ENCODE measurements at regions not wholly inside any gene's neighbourhood (a gene's known extent, or its start where the extent isn't known, plus 50 kb on each side); places are given as distances from the start of the nearest gene placed in this dataset.
"Not testable (repeated sequence)": the region's sequence is repeated elsewhere in the genome, so short reads cannot be mapped to it uniquely, and the experiment has no call there.

DNA sequence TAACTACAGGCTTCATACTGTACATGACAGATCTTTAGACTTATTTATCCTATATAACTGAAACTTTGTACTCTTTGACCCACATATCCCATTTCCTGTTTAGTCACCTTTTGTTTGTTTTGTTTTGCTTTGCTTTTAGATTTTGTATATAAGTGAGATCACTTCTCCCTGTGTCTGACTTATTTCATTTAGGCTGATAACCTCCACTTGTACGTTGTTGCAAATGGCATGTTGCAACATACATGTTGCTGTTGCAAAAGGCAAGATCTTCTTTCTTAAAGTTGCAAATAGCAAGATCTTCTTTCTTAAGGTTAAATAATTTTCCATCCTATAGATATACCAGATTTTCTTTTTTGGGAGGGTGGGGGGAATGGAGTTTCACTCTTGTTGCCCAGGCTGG lies 341.5 kb downstream of the OTUD1 start:
- H3K9me3 ChIP-seq = no peaks in the 10 kb centered on the region
- no peak overlapping the region for H3K4me3 ChIP-seq
- no peak for DNase-seq
- 52 to 66% methylated on average over 1 of the region's 1 CpG for WGBS, 2 donors
- TF ChIP-seq, protein P1, sequence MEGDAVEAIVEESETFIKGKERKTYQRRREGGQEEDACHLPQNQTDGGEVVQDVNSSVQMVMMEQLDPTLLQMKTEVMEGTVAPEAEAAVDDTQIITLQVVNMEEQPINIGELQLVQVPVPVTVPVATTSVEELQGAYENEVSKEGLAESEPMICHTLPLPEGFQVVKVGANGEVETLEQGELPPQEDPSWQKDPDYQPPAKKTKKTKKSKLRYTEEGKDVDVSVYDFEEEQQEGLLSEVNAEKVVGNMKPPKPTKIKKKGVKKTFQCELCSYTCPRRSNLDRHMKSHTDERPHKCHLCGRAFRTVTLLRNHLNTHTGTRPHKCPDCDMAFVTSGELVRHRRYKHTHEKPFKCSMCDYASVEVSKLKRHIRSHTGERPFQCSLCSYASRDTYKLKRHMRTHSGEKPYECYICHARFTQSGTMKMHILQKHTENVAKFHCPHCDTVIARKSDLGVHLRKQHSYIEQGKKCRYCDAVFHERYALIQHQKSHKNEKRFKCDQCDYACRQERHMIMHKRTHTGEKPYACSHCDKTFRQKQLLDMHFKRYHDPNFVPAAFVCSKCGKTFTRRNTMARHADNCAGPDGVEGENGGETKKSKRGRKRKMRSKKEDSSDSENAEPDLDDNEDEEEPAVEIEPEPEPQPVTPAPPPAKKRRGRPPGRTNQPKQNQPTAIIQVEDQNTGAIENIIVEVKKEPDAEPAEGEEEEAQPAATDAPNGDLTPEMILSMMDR (IDR thresholded peaks at IDR 0.05) = no peak
- no peaks in the 10 kb centered on the region for H3K4me1 ChIP-seq
- H3K36me3 ChIP-seq = no peaks in the 10 kb centered on the region
- ATAC-seq = no peak
- peaks cover 0 to 4% (median 0%) of the 10 kb centered on the region in 7 donors for H3K27me3 ChIP-seq
- intact Hi-C loops (cut with DNase I) = no loop called here
- H3K27ac ChIP-seq = no peak overlapping the region

DNA sequence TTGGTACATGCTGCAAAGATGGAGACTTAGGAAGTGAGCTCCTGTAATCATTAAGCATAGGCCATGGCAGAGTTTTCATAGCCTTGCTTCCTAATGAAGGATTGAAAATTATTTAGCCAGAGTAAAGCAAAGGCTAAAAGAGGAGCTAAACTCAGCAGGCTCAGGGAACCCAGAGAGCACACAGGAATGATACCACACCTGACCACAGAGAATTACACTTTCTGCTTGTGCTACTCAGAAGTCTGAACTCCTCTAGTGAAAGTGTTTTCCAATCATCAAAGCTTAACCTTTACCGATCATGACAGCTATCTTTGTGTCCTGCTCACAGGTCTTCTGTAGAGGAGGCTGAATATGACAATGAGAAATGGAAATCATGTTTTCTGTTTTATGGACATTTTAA lies 347.7 kb downstream of the OTUD1 start:
- Histone ChIP-seq H3K4me1 (no peaks in the 10 kb centered on the region), H3K4me3 (no peak overlapping the region), H3K27me3 (peaks cover 0 to 4% (median 0%) of the 10 kb centered on the region in 7 donors), H3K9me3 (no peaks in the 10 kb centered on the region), H3K27ac (no peak overlapping the region), H3K36me3 (no peaks in the 10 kb centered on the region)
- WGBS, 2 donors = 84 to 89% methylated on average over 1 of the region's 1 CpG
- DNase-seq = no peak
- TF ChIP-seq, protein P1 (IDR thresholded peaks at IDR 0.05) = no peak
- no peak for ATAC-seq
- intact Hi-C loops (cut with DNase I) = no loop called here

DNA sequence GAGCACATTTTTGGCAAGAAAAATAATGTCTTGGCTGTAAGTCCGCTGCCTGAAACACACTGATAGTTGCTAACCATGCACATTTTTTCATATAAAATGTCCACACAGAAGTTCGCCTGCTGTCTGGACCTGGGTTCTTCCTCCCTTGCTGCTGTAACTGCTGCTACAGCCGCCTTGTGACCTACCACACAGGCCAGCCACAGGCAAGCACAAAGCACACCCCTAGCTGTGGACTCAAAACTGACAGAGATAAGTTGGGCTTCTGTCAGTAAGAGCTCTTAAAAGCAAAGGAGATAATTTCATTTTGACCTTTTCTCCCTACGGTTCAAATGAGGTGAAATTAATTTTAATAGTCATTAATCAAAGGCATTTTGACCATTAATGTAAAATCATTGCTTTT lies 354.7 kb downstream of the OTUD1 start:
- Histone ChIP-seq H3K4me1 (no peaks in the 10 kb centered on the region), H3K9me3 (no peaks in the 10 kb centered on the region), H3K4me3 (no peak overlapping the region), H3K27ac (no peak overlapping the region), H3K36me3 (no peaks in the 10 kb centered on the region), H3K27me3 (no peaks in the 10 kb centered on the region)
- TF ChIP-seq, protein P1 (IDR thresholded peaks at IDR 0.05) = no peak
- ATAC-seq (peak in 2 of 8 donors; percentile 47 to 57), DNase-seq (no peak)
- WGBS, 2 donors = 47 to 53% methylated on average over 4 of the region's 4 CpGs
- intact Hi-C loops (cut with DNase I) = no loop called here

DNA sequence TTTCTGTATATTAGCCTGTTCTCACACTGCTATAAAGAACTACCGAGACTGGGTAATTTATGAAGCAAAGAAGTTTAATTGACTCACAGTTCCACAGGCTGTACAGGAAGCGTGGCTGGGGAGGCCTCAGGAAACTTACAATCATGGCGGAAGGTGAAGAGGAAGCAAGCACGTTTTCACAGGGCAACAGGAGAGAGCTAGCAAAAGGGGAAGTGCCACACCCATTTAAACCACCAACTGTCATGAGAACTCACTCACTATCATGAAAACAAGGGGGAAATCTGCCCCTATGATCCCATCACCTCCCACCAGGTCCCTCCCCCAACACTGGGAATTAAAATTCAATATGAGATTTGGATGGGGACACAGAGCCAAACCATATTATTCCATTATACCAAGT lies 358.6 kb downstream of the OTUD1 start:
- ATAC-seq; DNase-seq; H3K27me3 ChIP-seq; H3K36me3 ChIP-seq; H3K4me3 ChIP-seq; H3K4me1 ChIP-seq; intact Hi-C loops (cut with DNase I); H3K9me3 ChIP-seq; H3K27ac ChIP-seq: not testable (repeated sequence)
- WGBS, 2 donors = 71 to 79% methylated on average over 4 of the region's 4 CpGs

DNA sequence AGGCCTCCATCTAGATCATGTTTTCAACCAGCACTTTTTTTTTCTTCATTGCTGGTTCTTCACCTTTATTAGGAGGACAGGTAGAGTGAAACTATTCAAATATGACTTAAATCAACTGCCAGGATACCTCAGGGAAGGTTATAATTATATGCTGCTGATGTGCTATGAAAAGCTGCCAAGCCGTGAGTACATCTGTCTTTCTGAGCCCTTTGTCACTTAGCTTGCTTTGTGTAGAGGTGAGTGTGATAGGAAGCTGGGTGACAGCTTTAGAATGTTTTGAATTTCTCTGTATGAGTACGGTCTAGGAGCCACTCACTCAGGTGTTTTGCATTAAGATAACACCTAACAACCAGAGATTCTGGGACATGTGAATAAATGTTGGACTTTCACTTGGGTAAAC lies 365.2 kb downstream of the OTUD1 start:
- H3K9me3 ChIP-seq = no peaks in the 10 kb centered on the region
- ATAC-seq (no peak), DNase-seq (no peak)
- intact Hi-C loops (cut with DNase I) = no loop called here
- no peaks in the 10 kb centered on the region for H3K36me3 ChIP-seq
- no peak overlapping the region for H3K27ac ChIP-seq
- H3K27me3 ChIP-seq = no peaks in the 10 kb centered on the region
- TF ChIP-seq, protein P1 (IDR thresholded peaks at IDR 0.05) = no peak
- no peak overlapping the region for H3K4me3 ChIP-seq
- WGBS, 2 donors = 29 to 49% methylated on average over 2 of the region's 2 CpGs
- peaks cover 0 to 6% (median 0%) of the 10 kb centered on the region in 9 donors for H3K4me1 ChIP-seq

Data from heart right ventricle (tissue), 16 donors.